ENCODE measurements at regions not wholly inside any gene's neighbourhood (a gene's known extent, or its start where the extent isn't known, plus 50 kb on each side); places are given as distances from the start of the nearest gene placed in this dataset.

DNA sequence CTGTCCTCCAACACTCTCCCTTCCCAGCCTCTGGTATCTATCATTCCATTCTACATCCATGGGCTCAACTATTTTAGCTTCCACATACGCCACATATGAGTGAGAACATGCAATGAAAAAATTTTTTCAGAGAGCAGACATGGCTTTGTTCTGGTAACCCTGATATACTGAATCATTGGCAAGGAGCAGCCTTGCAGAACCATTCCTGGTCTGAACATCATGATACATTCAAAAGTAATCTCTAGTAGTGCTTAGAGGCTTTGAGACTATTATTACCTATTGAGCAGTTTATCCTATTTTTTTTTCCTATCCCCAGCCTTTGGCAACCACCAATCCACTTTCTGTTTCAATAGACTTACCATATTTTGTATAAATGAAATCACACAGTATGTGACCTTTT, 393.1 kb upstream of the KCNH7 start:
- TF ChIP-seq TCF3 (CRISPR knock-in tag; IDR thresholded peaks at IDR 0.05) (no peak), CC2D1A (IDR thresholded peaks at IDR 0.05) (no peak), NR2C2 (CRISPR knock-in tag; IDR thresholded peaks at IDR 0.05) (no peak), NR2C2 (tag; IDR thresholded peaks at IDR 0.05) (no peak), KAT7 (CRISPR knock-in tag; IDR thresholded peaks at IDR 0.05; ENCODE audit: borderline replicate concordance) (no peak)
- TF ChIP-seq, protein P1, sequence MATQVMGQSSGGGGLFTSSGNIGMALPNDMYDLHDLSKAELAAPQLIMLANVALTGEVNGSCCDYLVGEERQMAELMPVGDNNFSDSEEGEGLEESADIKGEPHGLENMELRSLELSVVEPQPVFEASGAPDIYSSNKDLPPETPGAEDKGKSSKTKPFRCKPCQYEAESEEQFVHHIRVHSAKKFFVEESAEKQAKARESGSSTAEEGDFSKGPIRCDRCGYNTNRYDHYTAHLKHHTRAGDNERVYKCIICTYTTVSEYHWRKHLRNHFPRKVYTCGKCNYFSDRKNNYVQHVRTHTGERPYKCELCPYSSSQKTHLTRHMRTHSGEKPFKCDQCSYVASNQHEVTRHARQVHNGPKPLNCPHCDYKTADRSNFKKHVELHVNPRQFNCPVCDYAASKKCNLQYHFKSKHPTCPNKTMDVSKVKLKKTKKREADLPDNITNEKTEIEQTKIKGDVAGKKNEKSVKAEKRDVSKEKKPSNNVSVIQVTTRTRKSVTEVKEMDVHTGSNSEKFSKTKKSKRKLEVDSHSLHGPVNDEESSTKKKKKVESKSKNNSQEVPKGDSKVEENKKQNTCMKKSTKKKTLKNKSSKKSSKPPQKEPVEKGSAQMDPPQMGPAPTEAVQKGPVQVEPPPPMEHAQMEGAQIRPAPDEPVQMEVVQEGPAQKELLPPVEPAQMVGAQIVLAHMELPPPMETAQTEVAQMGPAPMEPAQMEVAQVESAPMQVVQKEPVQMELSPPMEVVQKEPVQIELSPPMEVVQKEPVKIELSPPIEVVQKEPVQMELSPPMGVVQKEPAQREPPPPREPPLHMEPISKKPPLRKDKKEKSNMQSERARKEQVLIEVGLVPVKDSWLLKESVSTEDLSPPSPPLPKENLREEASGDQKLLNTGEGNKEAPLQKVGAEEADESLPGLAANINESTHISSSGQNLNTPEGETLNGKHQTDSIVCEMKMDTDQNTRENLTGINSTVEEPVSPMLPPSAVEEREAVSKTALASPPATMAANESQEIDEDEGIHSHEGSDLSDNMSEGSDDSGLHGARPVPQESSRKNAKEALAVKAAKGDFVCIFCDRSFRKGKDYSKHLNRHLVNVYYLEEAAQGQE (IDR thresholded peaks at IDR 0.05; ENCODE audit: borderline replicate concordance) = no peak
- TF ChIP-seq, protein P1 (CRISPR knock-in tag; IDR thresholded peaks at IDR 0.05; ENCODE audit: low read depth) = no peak
